NCI-H2107 treated with DMSO at 0.1 percent for 48 hours (cell line): ENCODE measurements at regions not wholly inside any gene's neighbourhood (a gene's known extent, or its start where the extent isn't known, plus 50 kb on each side); places are given as distances from the start of the nearest gene placed in this dataset.
A peak's percentile ranks its signal among the peaks of the same experiment; 100 is the strongest.

ENCODE experiments used
- DNase-seq: peaks from one replicate; lab custom pipeline; 2025; ENCODE audit not compliant: unreplicated experiment; lab: John Stamatoyannopoulos, UW

- no peak for DNase-seq
These were observed 50.3 kb downstream of the SHANK2 start for GRCh38 chr11:71201936-71202597.

DNA sequence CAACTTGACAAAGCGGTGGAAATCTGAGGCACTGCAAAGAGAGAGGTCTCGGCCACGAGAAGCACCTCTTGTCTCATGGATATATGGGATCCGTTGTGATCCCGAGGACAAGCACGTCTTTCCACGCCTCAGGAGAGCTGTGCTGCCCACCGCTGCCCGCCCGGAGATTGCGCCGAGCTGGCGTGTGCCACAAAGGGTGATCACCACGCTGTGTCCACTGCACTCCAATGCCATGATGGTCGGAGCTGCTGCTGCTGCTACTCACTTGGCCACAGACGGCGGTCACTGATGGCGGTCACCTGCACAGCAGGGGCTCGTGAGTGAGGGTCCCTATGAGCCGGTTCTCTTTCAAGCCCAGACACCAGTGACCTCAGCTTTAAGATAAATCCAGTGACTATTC lies 51.1 kb downstream of the SHANK2 start:
- no peak for DNase-seq

GRCh38 chr11:71200761-71201160 lies 51.6 kb downstream of the SHANK2 start:
- DNase-seq: no peak

- DNase-seq: no peak
These were observed 52.1 kb downstream of the SHANK2 start for GRCh38 chr11:71200172-71200716.

GRCh38 chr11:71199226-71199820 lies 53.1 kb downstream of the SHANK2 start:
- no peak for DNase-seq

- DNase-seq: no peak
These were observed 53.6 kb downstream of the SHANK2 start for GRCh38 chr11:71198823-71199165.

DNA sequence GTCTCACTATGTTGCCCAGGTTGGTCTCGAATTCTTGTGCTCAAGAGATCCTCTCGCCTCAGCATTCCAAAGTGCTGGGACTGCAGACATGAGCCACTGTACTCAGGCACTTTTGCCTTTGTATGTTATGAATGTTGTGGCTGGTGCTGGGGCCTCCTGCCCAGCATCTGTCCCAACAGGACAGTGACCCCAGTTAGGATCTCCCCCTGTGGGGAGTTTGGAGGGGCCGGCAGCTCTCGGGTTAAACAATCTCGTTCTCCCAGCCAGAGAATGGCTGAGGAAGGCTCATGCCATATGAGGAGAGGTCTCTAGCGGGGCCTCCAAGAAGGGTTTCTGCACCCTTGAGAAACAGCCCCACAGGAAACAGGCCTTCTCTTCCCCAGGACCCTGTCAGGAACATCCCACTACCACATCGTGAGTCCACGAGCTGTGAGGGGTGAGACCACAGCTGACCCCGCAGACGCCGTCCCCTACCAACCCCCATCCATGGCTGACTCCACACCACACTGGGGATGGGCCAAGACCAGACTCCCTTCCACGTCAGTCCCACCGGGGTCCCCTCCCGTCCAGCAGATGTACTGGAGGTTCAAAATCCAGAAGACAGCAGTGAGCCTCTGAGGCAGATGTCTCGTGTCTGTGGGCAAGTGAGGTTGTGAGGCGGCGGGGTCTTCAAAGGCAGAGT lies 54.1 kb downstream of the SHANK2 start:
- DNase-seq: no peak

- no peak for DNase-seq
These were observed 55.3 kb downstream of the SHANK2 start for GRCh38 chr11:71197096-71197495.

DNA sequence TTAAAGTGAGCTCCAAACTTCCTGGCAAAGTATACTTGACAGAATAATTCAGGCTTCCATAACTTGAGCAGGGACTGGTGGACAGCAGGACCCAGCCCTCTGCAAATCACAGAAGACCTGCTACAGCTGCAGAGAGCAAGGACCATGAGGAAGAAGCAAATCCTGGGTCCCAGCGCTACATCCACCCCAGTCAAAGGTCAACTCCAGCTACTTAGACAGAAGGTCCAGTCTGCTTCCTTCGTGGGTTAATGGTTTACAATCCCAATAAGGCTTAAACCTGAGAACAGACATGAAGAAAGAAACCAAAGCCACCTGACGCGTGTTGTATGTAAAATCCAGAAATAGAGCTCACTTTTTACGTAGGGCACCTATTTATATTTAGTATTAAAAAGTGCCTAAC lies 57.7 kb downstream of the SHANK2 start:
- DNase-seq: no peak

GRCh38 chr11:71193431-71193830 lies 58.9 kb downstream of the SHANK2 start:
- DNase-seq: no peak

GRCh38 chr11:71192629-71193028 lies 59.7 kb downstream of the SHANK2 start:
- DNase-seq: no peak

DNA sequence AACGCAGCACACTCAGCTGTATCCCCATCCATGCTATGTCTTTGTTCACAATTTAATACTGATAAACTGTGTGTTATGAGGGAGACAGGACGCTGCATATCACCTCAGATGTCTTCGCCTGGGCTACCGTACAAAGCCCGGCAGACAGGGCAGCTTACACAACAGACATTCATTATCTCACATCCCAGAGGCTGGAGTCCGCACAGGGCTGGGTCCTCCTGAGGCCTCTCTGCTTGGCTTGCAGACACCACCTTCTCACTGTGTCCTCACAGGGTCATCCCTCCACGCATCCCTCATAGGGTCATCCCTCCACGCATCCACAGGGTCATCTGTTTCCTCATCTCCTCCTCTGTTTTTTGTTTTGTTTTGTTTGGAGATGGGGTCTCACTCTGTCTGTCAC lies 61.2 kb downstream of the SHANK2 start:
- DNase-seq: no peak

GRCh38 chr11:71190551-71190950 lies 61.8 kb downstream of the SHANK2 start:
- no peak for DNase-seq

DNA sequence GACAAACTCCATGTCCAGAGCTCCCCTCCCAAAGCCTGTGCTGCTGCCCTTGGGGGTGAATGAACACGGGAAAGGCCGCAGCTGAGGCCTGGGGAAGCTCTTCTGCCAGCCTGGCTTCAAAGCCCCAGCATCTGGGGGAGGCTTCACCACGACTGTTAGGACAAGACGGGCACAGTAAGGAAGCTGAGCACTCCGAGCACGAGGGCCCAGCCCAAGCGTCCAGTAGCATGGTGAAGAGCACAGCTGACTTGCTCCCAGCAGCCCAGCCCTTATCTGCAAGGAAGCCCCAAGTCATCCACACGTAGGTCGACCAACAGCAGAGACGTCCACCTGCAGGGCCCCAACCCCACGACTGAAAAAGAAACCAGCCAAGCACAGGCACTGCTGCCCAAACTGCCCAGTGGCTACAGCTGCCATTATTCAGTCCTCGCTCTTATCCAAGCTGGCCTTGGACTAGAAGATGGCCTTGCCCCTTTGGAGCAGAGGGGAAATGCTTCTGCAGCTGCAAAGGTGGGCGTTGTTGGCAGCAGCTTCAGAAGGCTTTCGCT lies 62.5 kb downstream of the SHANK2 start:
- no peak for DNase-seq

DNA sequence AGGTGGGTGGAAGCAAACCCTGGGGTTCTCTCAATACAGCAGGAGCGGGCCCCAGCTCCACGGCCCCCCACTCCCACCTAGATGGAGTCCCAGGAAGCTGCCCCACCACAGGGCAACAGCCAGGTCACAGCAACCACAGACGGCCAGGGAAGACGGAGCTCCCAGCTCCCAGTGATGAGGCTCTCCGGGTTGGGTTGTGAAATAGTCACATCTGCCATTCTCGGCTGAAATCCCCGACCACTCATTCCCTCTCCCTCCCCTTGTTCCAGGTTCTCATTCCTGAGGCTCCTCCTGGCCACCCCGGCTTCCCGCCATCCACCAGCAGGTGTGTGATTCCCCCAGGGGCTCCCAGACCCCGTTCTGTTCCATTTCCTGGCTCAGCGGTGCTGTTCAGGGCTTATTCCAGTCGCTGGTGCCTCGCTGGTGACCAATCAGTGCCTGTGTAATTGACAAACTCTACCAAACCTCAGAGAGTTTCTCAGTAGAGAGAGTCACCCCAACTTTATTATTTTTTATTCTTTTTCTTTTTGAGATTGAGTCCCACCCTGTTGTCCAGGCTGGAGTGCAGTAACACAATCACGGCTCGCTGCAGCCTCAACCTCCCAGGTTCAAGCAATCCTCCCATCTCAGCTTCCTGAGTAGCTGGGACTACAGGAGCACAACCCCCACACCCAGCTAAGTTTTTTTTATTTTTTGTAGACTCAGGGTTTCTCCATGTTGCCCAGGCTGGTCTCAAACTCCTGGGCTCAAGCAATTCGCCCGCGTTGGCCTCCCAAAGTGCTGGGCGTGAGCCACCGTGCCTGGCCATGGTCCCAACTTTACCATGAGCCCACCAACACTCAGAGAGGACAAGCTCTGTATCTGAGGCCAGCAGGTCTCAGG lies 63.2 kb downstream of the SHANK2 start:
- no peak for DNase-seq

DNA sequence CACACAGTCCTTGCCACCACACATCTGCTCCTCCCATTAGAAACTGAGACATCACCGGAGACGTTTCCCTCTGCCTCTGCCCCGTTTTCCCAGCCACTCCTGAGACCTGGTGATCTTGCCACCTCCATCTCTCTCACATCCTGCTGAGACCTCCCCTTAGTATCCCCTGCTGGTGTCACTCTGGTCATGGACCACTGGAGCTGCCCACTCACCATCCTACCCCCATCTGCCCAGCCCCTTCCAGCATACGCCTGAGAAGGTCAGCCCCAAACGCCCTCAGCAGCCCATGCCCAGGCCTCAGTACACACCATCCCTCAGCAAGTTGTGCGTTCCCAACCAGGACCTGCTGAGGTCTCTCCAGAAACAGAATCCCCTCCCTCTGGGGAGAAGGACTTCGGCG lies 64.3 kb downstream of the SHANK2 start:
- DNase-seq: no peak

DNA sequence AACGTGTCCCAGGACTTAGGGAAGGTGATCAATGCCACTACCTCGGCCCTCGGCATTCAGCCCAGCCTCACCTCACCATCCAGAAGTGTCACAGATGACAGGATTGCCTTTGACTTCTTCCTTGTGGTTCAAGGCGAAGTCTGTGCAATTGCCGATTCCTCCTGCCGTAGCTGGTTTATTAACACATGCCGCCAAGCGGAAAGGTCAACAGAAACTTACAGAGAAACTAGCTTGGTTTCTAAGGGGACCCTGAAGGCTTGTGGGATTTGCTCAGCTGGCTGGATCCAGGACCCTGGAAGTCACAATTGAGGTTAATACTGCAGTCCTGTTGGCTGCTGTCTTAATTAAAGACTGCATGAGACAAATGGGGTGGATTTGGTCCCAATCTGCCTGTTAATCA lies 65.6 kb downstream of the SHANK2 start:
- DNase-seq: no peak

- DNase-seq: no peak
These were observed 67.0 kb downstream of the SHANK2 start for GRCh38 chr11:71185411-71185810.

GRCh38 chr11:71184421-71185210 lies 67.8 kb downstream of the SHANK2 start:
- no peak for DNase-seq

- peak; percentile 16 for DNase-seq
These were observed 68.5 kb downstream of the SHANK2 start for GRCh38 chr11:71183878-71184277.
